ENCODE measurements at regions not wholly inside any gene's neighbourhood (a gene's known extent, or its start where the extent isn't known, plus 50 kb on each side); places are given as distances from the start of the nearest gene placed in this dataset.

DNA sequence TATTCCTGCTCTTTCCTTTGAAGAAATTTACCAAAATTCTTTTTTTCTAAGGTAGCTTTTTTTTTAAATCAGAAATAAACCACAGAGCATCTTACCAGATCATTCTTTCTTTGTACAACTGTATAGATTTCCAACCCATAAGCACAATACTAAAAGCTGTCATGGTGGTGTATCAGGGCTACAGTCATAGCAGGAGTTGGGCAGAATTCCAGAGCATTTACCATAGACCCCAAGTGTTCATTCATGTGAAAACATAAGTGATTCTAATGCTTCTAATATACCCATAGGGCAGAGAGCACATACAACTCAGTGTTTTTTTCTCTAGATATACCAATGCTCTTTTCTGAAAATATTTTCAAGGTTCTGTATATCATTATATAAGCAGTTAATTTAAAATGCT is 392.5 kb downstream of the FRK start:
- ATAC-seq (no peak), DNase-seq (no peak)
- Mint-ChIP-seq H3K9me3 (no peaks in the 10 kb centered on the region), H3K27me3 (no peaks in the 10 kb centered on the region), H3K27ac (no peak overlapping the region), H3K36me3 (ENCODE audit: low read depth) (no peaks in the 10 kb centered on the region), H3K4me3 (no peak overlapping the region), H3K4me1 (ENCODE audit: low read depth) (no peaks in the 10 kb centered on the region)
- TF ChIP-seq, protein P1, sequence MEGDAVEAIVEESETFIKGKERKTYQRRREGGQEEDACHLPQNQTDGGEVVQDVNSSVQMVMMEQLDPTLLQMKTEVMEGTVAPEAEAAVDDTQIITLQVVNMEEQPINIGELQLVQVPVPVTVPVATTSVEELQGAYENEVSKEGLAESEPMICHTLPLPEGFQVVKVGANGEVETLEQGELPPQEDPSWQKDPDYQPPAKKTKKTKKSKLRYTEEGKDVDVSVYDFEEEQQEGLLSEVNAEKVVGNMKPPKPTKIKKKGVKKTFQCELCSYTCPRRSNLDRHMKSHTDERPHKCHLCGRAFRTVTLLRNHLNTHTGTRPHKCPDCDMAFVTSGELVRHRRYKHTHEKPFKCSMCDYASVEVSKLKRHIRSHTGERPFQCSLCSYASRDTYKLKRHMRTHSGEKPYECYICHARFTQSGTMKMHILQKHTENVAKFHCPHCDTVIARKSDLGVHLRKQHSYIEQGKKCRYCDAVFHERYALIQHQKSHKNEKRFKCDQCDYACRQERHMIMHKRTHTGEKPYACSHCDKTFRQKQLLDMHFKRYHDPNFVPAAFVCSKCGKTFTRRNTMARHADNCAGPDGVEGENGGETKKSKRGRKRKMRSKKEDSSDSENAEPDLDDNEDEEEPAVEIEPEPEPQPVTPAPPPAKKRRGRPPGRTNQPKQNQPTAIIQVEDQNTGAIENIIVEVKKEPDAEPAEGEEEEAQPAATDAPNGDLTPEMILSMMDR (IDR thresholded peaks at IDR 0.05) = no peak
- CTCF ChIA-PET = no interaction called here
- intact Hi-C loops (cut with micrococcal nuclease) = no loop called here
- POLR2A ChIA-PET = no interaction called here

- no peaks in the 10 kb centered on the region for H3K27me3 Mint-ChIP-seq
- H3K36me3 Mint-ChIP-seq (ENCODE audit: low read depth) = no peaks in the 10 kb centered on the region
- TF ChIP-seq, protein P1 (IDR thresholded peaks at IDR 0.05) = no peak
- ATAC-seq (no peak), DNase-seq (no peak)
- CTCF ChIA-PET = no interaction called here
- no peak overlapping the region for H3K27ac Mint-ChIP-seq
- POLR2A ChIA-PET = no interaction called here
- H3K9me3 Mint-ChIP-seq = no peaks in the 10 kb centered on the region
- intact Hi-C loops (cut with micrococcal nuclease) = no loop called here
- H3K4me3 Mint-ChIP-seq = no peak overlapping the region
- no peaks in the 10 kb centered on the region for H3K4me1 Mint-ChIP-seq (ENCODE audit: low read depth)
These were observed 393.1 kb downstream of the FRK start for GRCh38 chr6:115667478-115668026.

- Mint-ChIP-seq H3K27me3 (no peaks in the 10 kb centered on the region), H3K4me1 (ENCODE audit: low read depth) (no peaks in the 10 kb centered on the region), H3K9me3 (no peaks in the 10 kb centered on the region), H3K27ac (no peak overlapping the region), H3K36me3 (ENCODE audit: low read depth) (no peaks in the 10 kb centered on the region), H3K4me3 (no peak overlapping the region)
- no peak for DNase-seq
- ChIA-PET POLR2A (no interaction called here), CTCF (no interaction called here)
- TF ChIP-seq, protein P1 (IDR thresholded peaks at IDR 0.05) = no peak
- ATAC-seq = no peak
- intact Hi-C loops (cut with micrococcal nuclease) = no loop called here
These were observed 393.7 kb downstream of the FRK start for GRCh38 chr6:115666997-115667396.

- no peaks in the 10 kb centered on the region for H3K4me1 Mint-ChIP-seq (ENCODE audit: low read depth)
- H3K36me3 Mint-ChIP-seq (ENCODE audit: low read depth) = no peaks in the 10 kb centered on the region
- no peaks in the 10 kb centered on the region for H3K9me3 Mint-ChIP-seq
- no peak for ATAC-seq
- TF ChIP-seq, protein P1 (IDR thresholded peaks at IDR 0.05) = no peak
- H3K27ac Mint-ChIP-seq = no peak overlapping the region
- ChIA-PET CTCF (no interaction called here), POLR2A (no interaction called here)
- intact Hi-C loops (cut with micrococcal nuclease) = no loop called here
- H3K27me3 Mint-ChIP-seq = no peaks in the 10 kb centered on the region
- DNase-seq = no peak
- H3K4me3 Mint-ChIP-seq = no peak overlapping the region
These were observed 395.4 kb downstream of the FRK start for GRCh38 chr6:115665310-115665709.

- H3K27ac Mint-ChIP-seq = no peak overlapping the region
- no peak for ATAC-seq
- ChIA-PET POLR2A (no interaction called here), CTCF (no interaction called here)
- no peak for DNase-seq
- no peaks in the 10 kb centered on the region for H3K27me3 Mint-ChIP-seq
- H3K36me3 Mint-ChIP-seq (ENCODE audit: low read depth) = no peaks in the 10 kb centered on the region
- intact Hi-C loops (cut with micrococcal nuclease) = no loop called here
- no peaks in the 10 kb centered on the region for H3K4me1 Mint-ChIP-seq (ENCODE audit: low read depth)
- H3K9me3 Mint-ChIP-seq = no peaks in the 10 kb centered on the region
- no peak overlapping the region for H3K4me3 Mint-ChIP-seq
- TF ChIP-seq, protein P1 (IDR thresholded peaks at IDR 0.05) = no peak
These were observed 397.0 kb downstream of the FRK start for GRCh38 chr6:115663681-115664080.
